ENCODE measurements at regions not wholly inside any gene's neighbourhood (a gene's known extent, or its start where the extent isn't known, plus 50 kb on each side); places are given as distances from the start of the nearest gene placed in this dataset.

- TF ChIP-seq CTCF (IDR thresholded peaks at IDR 0.05) = no peak
- FAIRE-seq (no peak), DNase-seq (no peak), ATAC-seq (no peak)
- H3K4me1 ChIP-seq = no peaks in the 10 kb centered on the region
- H3K36me3 ChIP-seq = no peaks in the 10 kb centered on the region
- H3K4me3 ChIP-seq = no peak overlapping the region
- intact Hi-C loops (cut with DNase I) = no loop called here
- H3K9me3 ChIP-seq = no peaks in the 10 kb centered on the region
- no peak overlapping the region for H3K27ac ChIP-seq
- 57 to 61% methylated on average over 4 of the region's 4 CpGs for WGBS, 2 donors
- H3K27me3 ChIP-seq = no peaks in the 10 kb centered on the region
These were observed 783.8 kb upstream of the WWC1 start for GRCh38 chr5:167507463-167508233.

- ATAC-seq (no peak), FAIRE-seq (no peak)
- no peaks in the 10 kb centered on the region for H3K9me3 ChIP-seq
These were observed 782.4 kb upstream of the WWC1 start for GRCh38 chr5:167509076-167509475.

GRCh38 chr5:167511276-167511675 is 780.2 kb upstream of the WWC1 start:
- DNase-seq (no peak), ATAC-seq (no peak), FAIRE-seq (no peak)
- H3K27me3 ChIP-seq = no peaks in the 10 kb centered on the region
- intact Hi-C loops (cut with DNase I) = no loop called here
- H3K9me3 ChIP-seq = no peaks in the 10 kb centered on the region
- H3K36me3 ChIP-seq = no peaks in the 10 kb centered on the region
- no peak overlapping the region for H3K27ac ChIP-seq
- no peak overlapping the region for H3K4me3 ChIP-seq
- H3K4me1 ChIP-seq = no peaks in the 10 kb centered on the region
- TF ChIP-seq CTCF (IDR thresholded peaks at IDR 0.05) = no peak
- 42 to 83% methylated on average over 1 of the region's 1 CpG for WGBS, 2 donors

More at GRCh38 chr5:167509076-167509475, 782.4 kb upstream of the WWC1 start:
- no peaks in the 10 kb centered on the region for H3K4me1 ChIP-seq
- H3K27me3 ChIP-seq = no peaks in the 10 kb centered on the region
- H3K27ac ChIP-seq = no peak overlapping the region
- intact Hi-C loops (cut with DNase I) = no loop called here
- no peak overlapping the region for H3K4me3 ChIP-seq
- WGBS, 2 donors = 92 to 93% methylated on average over 3 of the region's 3 CpGs
- no peak for DNase-seq
- no peak for TF ChIP-seq CTCF (IDR thresholded peaks at IDR 0.05)
- no peaks in the 10 kb centered on the region for H3K36me3 ChIP-seq

GRCh38 chr5:167512111-167512510 is 779.3 kb upstream of the WWC1 start:
- Histone ChIP-seq H3K27ac (no peak overlapping the region), H3K36me3 (no peaks in the 10 kb centered on the region), H3K27me3 (no peaks in the 10 kb centered on the region), H3K4me3 (no peak overlapping the region), H3K4me1 (no peaks in the 10 kb centered on the region), H3K9me3 (no peaks in the 10 kb centered on the region)
- WGBS, 2 donors = 59 to 60% methylated on average over 2 of the region's 2 CpGs
- no peak for TF ChIP-seq CTCF (IDR thresholded peaks at IDR 0.05)
- no peak for ATAC-seq
- no peak for DNase-seq
- intact Hi-C loops (cut with DNase I) = no loop called here
- FAIRE-seq = no peak

GRCh38 chr5:167513381-167513780 is 778.1 kb upstream of the WWC1 start:
- no peaks in the 10 kb centered on the region for H3K36me3 ChIP-seq
- 62 to 66% methylated on average over 7 of the region's 7 CpGs for whole genome bisulfite sequencing, 2 donors
- ATAC-seq = no peak
- H3K27ac ChIP-seq = no peak overlapping the region
- no peaks in the 10 kb centered on the region for H3K27me3 ChIP-seq
- no peaks in the 10 kb centered on the region for H3K9me3 ChIP-seq
- intact Hi-C loops (cut with DNase I) = no loop called here
- DNase-seq = no peak
- no peak overlapping the region for H3K4me3 ChIP-seq
- H3K4me1 ChIP-seq = no peaks in the 10 kb centered on the region
- TF ChIP-seq CTCF (IDR thresholded peaks at IDR 0.05) = no peak
- no peak for FAIRE-seq

Data from pancreas (tissue), 10 donors.